H9 (cell line): ENCODE measurements at regions not wholly inside any gene's neighbourhood (a gene's known extent, or its start where the extent isn't known, plus 50 kb on each side); places are given as distances from the start of the nearest gene placed in this dataset.

Experiments used
- DNase-seq: peaks from one replicate; pipeline ENCODE4 v3.0.0-alpha.2; 2017
- H2AFZ ChIP-seq: one replicate; pipeline ENCODE4 v1.6.1; 2013; ENCODE audit warnings: mild to moderate bottlenecking, low read length, control low read depth, moderate library complexity
- H2AK5ac ChIP-seq: 2 replicates; pipeline ENCODE4 v1.6.1; 2013; ENCODE audit warnings: low read length, control low read depth, mixed read lengths; ENCODE audit not compliant: insufficient read length
- H2BK120ac ChIP-seq: one replicate; pipeline ENCODE4 v1.6.1; 2013; ENCODE audit warnings: low read depth, mild to moderate bottlenecking, low read length, control low read depth, inconsistent platforms; ENCODE audit not compliant: poor library complexity, severe bottlenecking
- H2BK12ac ChIP-seq: 2 replicates; pipeline ENCODE4 v1.6.1; 2013; ENCODE audit warnings: low read length, control low read depth, mixed read lengths, low read depth; ENCODE audit not compliant: insufficient read length
- H2BK15ac ChIP-seq: 2 replicates; pipeline ENCODE4 v1.6.1; 2013; ENCODE audit warnings: low read depth, low read length, control low read depth
- H2BK20ac ChIP-seq: one replicate; pipeline ENCODE4 v1.6.1; 2013; ENCODE audit warnings: low read depth, mild to moderate bottlenecking, low read length, control low read depth, inconsistent platforms; ENCODE audit not compliant: poor library complexity, severe bottlenecking
- H2BK5ac ChIP-seq: 2 replicates; pipeline ENCODE4 v1.6.1; 2013; ENCODE audit warnings: low read length, control low read depth, mixed read lengths; ENCODE audit not compliant: insufficient read length
- H3K14ac ChIP-seq: 2 replicates; pipeline ENCODE4 v1.6.1; 2013; ENCODE audit warnings: low read length, control low read depth; ENCODE audit not compliant: insufficient read depth
- H3K18ac ChIP-seq: 2 replicates; pipeline ENCODE4 v1.6.1; 2013; ENCODE audit warnings: low read depth, mild to moderate bottlenecking, mixed read lengths, low read length, control low read depth; ENCODE audit not compliant: insufficient read length
- H3K23ac ChIP-seq: 2 replicates; pipeline ENCODE4 v1.6.1; 2013; ENCODE audit warnings: low read length, control low read depth, mixed read lengths, low read depth; ENCODE audit not compliant: insufficient read length
- H3K23me2 ChIP-seq: 2 replicates; pipeline ENCODE4 v1.6.1; 2013; ENCODE audit warnings: low read depth, mild to moderate bottlenecking, mixed read lengths, low read length, control low read depth; ENCODE audit not compliant: insufficient read length, poor library complexity, severe bottlenecking
- H3K27ac ChIP-seq: 2 replicates; pipeline ENCODE4 v1.5.1; 2013; ENCODE audit warnings: low read length, control low read depth, mixed read lengths, low read depth; ENCODE audit not compliant: insufficient read length
- H3K27me3 ChIP-seq: 2 replicates; pipeline ENCODE4 v1.6.1; 2013; ENCODE audit warnings: low read length, control low read depth, inconsistent platforms; ENCODE audit not compliant: insufficient read depth
- H3K4ac ChIP-seq: 2 replicates; pipeline ENCODE4 v1.6.1; 2013; ENCODE audit warnings: low read depth, mild to moderate bottlenecking, control low read depth, inconsistent platforms, low read length, moderate library complexity
- H3K4me1 ChIP-seq: 2 replicates; pipeline ENCODE4 v1.6.1; 2013; ENCODE audit warnings: low read length, control low read depth, inconsistent platforms; ENCODE audit not compliant: insufficient read depth
- H3K4me2 ChIP-seq: 2 replicates; pipeline ENCODE4 v1.6.1; 2013; ENCODE audit warnings: low read length, control low read depth, mixed read lengths; ENCODE audit not compliant: insufficient read length, insufficient read depth
- H3K56ac ChIP-seq: 2 replicates; pipeline ENCODE4 v1.6.1; 2013; ENCODE audit warnings: low read depth, mild to moderate bottlenecking, mixed read lengths, low read length, control low read depth; ENCODE audit not compliant: insufficient read length
- H3K79me1 ChIP-seq: 2 replicates; pipeline ENCODE4 v1.6.1; 2013; ENCODE audit warnings: low read depth, mild to moderate bottlenecking, moderate library complexity, low read length, control low read depth, inconsistent platforms; ENCODE audit not compliant: insufficient read depth, poor library complexity, severe bottlenecking
- H3K79me2 ChIP-seq: 2 replicates; pipeline ENCODE4 v1.6.1; 2013; ENCODE audit warnings: low read length, control low read depth, inconsistent platforms; ENCODE audit not compliant: insufficient read depth
- H3K9ac ChIP-seq: 2 replicates; pipeline ENCODE4 v1.6.1; 2013; ENCODE audit warnings: low read length, control low read depth, mixed read lengths; ENCODE audit not compliant: insufficient read length; ENCODE audit errors: extremely low read depth
- H3K9me3 ChIP-seq: one replicate; pipeline ENCODE4 v1.6.1; 2013; ENCODE audit warnings: low read depth, low read length, inconsistent platforms; ENCODE audit not compliant: control insufficient read depth
- H3T11ph ChIP-seq: one replicate; pipeline ENCODE4 v1.6.1; 2013; ENCODE audit warnings: mild to moderate bottlenecking, low read length, control low read depth, inconsistent platforms
- H4K20me1 ChIP-seq: one replicate; pipeline ENCODE4 v1.6.1; 2013; ENCODE audit not compliant: control insufficient read depth, insufficient read length, insufficient read depth
- H4K5ac ChIP-seq: 2 replicates; pipeline ENCODE4 v1.6.1; 2013; ENCODE audit warnings: low read depth, mild to moderate bottlenecking, mixed read lengths, low read length, control low read depth; ENCODE audit not compliant: insufficient read length
- H4K8ac ChIP-seq: replicated peaks from 2 replicates; pipeline ENCODE4 v1.6.1; 2013; ENCODE audit warnings: low read length, control low read depth, mixed read lengths, low read depth; ENCODE audit not compliant: insufficient read length
- H4K91ac ChIP-seq: 2 replicates; pipeline ENCODE4 v1.6.1; 2013; ENCODE audit warnings: low read depth, mild to moderate bottlenecking, moderate library complexity, mixed read lengths, low read length, control low read depth; ENCODE audit not compliant: insufficient read length
- H3K27ac Mint-ChIP-seq, 3 experiments: 2 replicates in 2 of 3; 3 replicates in 1 of 3; pipeline ENCODE4 v1.8.0; 2020 to 2021; ENCODE audit warnings: mixed read lengths in 3 of 3, mild to moderate bottlenecking in 1 of 3, moderate library complexity in 1 of 3
- H3K27me3 Mint-ChIP-seq: 2 replicates; pipeline ENCODE4 v1.8.0; 2021; ENCODE audit warnings: low read depth, mild to moderate bottlenecking, moderate library complexity, mixed read lengths
- H3K36me3 Mint-ChIP-seq, 3 experiments: 2 replicates in 2 of 3; 3 replicates in 1 of 3; pipeline ENCODE4 v1.8.0; 2020 to 2021; ENCODE audit warnings: low read depth in 3 of 3, mixed read lengths in 3 of 3; ENCODE audit not compliant: insufficient read depth in 1 of 3
- H3K4me1 Mint-ChIP-seq, 2 experiments: 2 replicates each; pipeline ENCODE4 v1.8.0; 2020; ENCODE audit warnings: mixed read lengths in 2 of 2
- H3K4me3 Mint-ChIP-seq, 2 experiments: 2 replicates in 1 of 2; 3 replicates in 1 of 2; pipeline ENCODE4 v1.8.0; 2020 to 2021; ENCODE audit warnings: mild to moderate bottlenecking in 2 of 2, mixed read lengths in 2 of 2, moderate library complexity in 1 of 2
- H3K9me3 Mint-ChIP-seq, 2 experiments: 2 replicates in 1 of 2; 3 replicates in 1 of 2; pipeline ENCODE4 v1.8.0; 2020; ENCODE audit warnings: mild to moderate bottlenecking in 2 of 2, mixed read lengths in 2 of 2, moderate library complexity in 1 of 2
- WGBS: extraction: QIAGEN DNeasy Blood & Tissue Kit; methylation state at CpG from one replicate; pipeline ENCODE4 v1.1.7; 2013; ENCODE audit warnings: missing lambda C conversion rate, low lambda C conversion rate, mixed read lengths; ENCODE audit not compliant: insufficient read length; ENCODE audit errors: extremely low coverage; 5-methylcytosine and 5-hydroxymethylcytosine counted together
- TF ChIP-seq, protein P1 (sequence below): fragments of 200-600 bp; sonication (generic); conservative IDR thresholded peaks from 3 replicates; pipeline ENCODE4 v1.8.0; 2021; ENCODE audit warnings: antibody characterized with exemption, mild to moderate bottlenecking

DNA sequence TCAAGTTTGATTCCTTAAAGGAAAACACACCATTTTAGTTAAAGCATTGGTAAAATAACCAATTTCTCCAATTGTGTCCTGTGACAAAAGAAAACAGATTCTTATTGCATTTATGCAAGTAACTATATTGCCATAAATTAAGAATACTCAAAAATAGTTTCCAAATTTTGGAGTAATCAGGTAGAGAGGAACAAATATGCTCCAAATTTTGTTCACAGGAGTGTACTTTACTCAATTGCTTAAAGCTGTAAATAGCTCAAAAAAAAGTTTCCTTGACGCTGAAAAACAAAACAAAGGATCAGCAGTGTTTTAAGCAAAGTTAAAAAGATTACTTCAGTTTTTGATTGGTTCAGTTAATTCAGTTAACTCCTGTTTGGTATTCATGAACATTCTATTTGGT is 52.2 kb upstream of the INHBA start:
- no peaks in the 10 kb centered on the region for H3K79me2 ChIP-seq

More for the DNA sequence above, 52.2 kb upstream of the INHBA start:
- no peak overlapping the region for H3K4me2 ChIP-seq
- H4K20me1 ChIP-seq = no peaks in the 10 kb centered on the region
- no peak overlapping the region for H3K4ac ChIP-seq
- H3T11ph ChIP-seq = no peak overlapping the region
- TF ChIP-seq, protein P1, sequence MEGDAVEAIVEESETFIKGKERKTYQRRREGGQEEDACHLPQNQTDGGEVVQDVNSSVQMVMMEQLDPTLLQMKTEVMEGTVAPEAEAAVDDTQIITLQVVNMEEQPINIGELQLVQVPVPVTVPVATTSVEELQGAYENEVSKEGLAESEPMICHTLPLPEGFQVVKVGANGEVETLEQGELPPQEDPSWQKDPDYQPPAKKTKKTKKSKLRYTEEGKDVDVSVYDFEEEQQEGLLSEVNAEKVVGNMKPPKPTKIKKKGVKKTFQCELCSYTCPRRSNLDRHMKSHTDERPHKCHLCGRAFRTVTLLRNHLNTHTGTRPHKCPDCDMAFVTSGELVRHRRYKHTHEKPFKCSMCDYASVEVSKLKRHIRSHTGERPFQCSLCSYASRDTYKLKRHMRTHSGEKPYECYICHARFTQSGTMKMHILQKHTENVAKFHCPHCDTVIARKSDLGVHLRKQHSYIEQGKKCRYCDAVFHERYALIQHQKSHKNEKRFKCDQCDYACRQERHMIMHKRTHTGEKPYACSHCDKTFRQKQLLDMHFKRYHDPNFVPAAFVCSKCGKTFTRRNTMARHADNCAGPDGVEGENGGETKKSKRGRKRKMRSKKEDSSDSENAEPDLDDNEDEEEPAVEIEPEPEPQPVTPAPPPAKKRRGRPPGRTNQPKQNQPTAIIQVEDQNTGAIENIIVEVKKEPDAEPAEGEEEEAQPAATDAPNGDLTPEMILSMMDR = no peak
- H2AK5ac ChIP-seq = no peak overlapping the region
- no peak overlapping the region for H3K4me3 Mint-ChIP-seq
- H3K23ac ChIP-seq = no peak overlapping the region
- no peaks in the 10 kb centered on the region for H3K23me2 ChIP-seq
- H2AFZ ChIP-seq = no peak overlapping the region
- H4K8ac ChIP-seq = no peak overlapping the region
- H4K5ac ChIP-seq = no peak overlapping the region
- no peak overlapping the region for H3K27ac ChIP-seq
- no peak overlapping the region for H3K56ac ChIP-seq
- H3K18ac ChIP-seq = no peak overlapping the region
- no peaks in the 10 kb centered on the region for H3K4me1 ChIP-seq
- peaks cover 72% of the 10 kb centered on the region in 2 experiments for H3K9me3 Mint-ChIP-seq
- WGBS = no CpG with 5 or more reads among the region's 1 CpG
- no peaks in the 10 kb centered on the region for H3K4me1 Mint-ChIP-seq
- DNase-seq = no peak
- H3K9ac ChIP-seq = no peak overlapping the region
- no peaks in the 10 kb centered on the region for H3K79me1 ChIP-seq
- H3K27me3 Mint-ChIP-seq = no peaks in the 10 kb centered on the region; the same call in none of the 2 replicates
- no peak overlapping the region for H2BK15ac ChIP-seq
- H2BK20ac ChIP-seq = no peak overlapping the region
- H3K36me3 Mint-ChIP-seq = peaks cover 16 to 44% (median 24%) of the 10 kb centered on the region in 3 experiments
- no peak overlapping the region for H2BK120ac ChIP-seq
- H2BK12ac ChIP-seq = no peak overlapping the region
- H3K14ac ChIP-seq = no peak overlapping the region
- peaks cover 28% of the 10 kb centered on the region for H3K9me3 ChIP-seq
- no peaks in the 10 kb centered on the region for H3K27me3 ChIP-seq
- H2BK5ac ChIP-seq = no peak overlapping the region
- H4K91ac ChIP-seq = no peak overlapping the region
- H3K27ac Mint-ChIP-seq = no peak overlapping the region
